Esophagus squamous epithelium (tissue), 5 donors: ENCODE measurements at regions not wholly inside any gene's neighbourhood (a gene's known extent, or its start where the extent isn't known, plus 50 kb on each side); places are given as distances from the start of the nearest gene placed in this dataset.
"Not testable (repeated sequence)": the region's sequence is repeated elsewhere in the genome, so short reads cannot be mapped to it uniquely, and the experiment has no call there.

Experiments used
- DNase-seq: peaks from one replicate; lab custom pipeline; 2025; lab: John Stamatoyannopoulos, UW
- H3K27ac ChIP-seq, 4 donors: fragments of 200-600 bp; sonication (generic); one replicate each; pipeline ENCODE4 v1.5.1; 2016 to 2019; ENCODE audit warnings: mild to moderate bottlenecking in 1 of 4
- H3K27me3 ChIP-seq, 4 donors: fragments of 200-600 bp; sonication (generic); 1 replicate in 3 of 4; 2 replicates in 1 of 4; pipeline versions ENCODE4 v1.5.1 to v1.6.0; 2017 to 2021; ENCODE audit warnings: antibody characterized with exemption in 1 of 4
- H3K36me3 ChIP-seq, 3 donors: fragments of 200-600 bp; sonication (generic); one replicate each; pipeline ENCODE4 v1.5.1; 2016 to 2019
- H3K4me1 ChIP-seq, 3 donors: fragments of 200-600 bp; sonication (generic); one replicate each; pipeline ENCODE4 v1.5.1; 2017 to 2019
- H3K4me3 ChIP-seq, 4 donors: fragments of 200-600 bp; sonication (generic); 1 replicate in 3 of 4; 2 replicates in 1 of 4; pipeline ENCODE4 v1.5.1; 2016 to 2019; ENCODE audit warnings: mild to moderate bottlenecking in 2 of 4, moderate library complexity in 1 of 4
- H3K9me3 ChIP-seq, 3 donors: fragments of 200-600 bp; sonication (generic); one replicate each; pipeline ENCODE4 v1.5.1; 2016 to 2019
- POLR2A ChIP-seq, 4 donors: fragments of 450-650 bp; IDR thresholded peaks; one replicate each; pipeline ENCODE4 v1.6.1; 2017; ENCODE audit warnings: antibody characterized with exemption in 4 of 4, mild to moderate bottlenecking in 4 of 4, moderate library complexity in 3 of 4
- WGBS, 2 donors: methylation state at CpG; one replicate each; pipeline ENCODE4 v1.1.5; 2018; 5-methylcytosine and 5-hydroxymethylcytosine counted together
- intact Hi-C: fragments of 100-400 bp; cut with DNase I; formaldehyde crosslinking; loops from one replicate; pipeline ENCODE4 v1.15.0; 2022
- TF ChIP-seq, protein P1 (sequence below), 6 experiments: fragments of 450-650 bp in 4 of 6; fragments of 200-600 bp in 2 of 6; sonication (generic) in 2 of 6; IDR thresholded peaks; one replicate each; pipeline ENCODE4 v1.5.1; 2016 to 2019; ENCODE audit warnings: antibody characterized with exemption in 6 of 6, mild to moderate bottlenecking in 4 of 6, moderate library complexity in 4 of 6
- donor health status: DM: yes; HTN: yes; CAD: no.

DNA sequence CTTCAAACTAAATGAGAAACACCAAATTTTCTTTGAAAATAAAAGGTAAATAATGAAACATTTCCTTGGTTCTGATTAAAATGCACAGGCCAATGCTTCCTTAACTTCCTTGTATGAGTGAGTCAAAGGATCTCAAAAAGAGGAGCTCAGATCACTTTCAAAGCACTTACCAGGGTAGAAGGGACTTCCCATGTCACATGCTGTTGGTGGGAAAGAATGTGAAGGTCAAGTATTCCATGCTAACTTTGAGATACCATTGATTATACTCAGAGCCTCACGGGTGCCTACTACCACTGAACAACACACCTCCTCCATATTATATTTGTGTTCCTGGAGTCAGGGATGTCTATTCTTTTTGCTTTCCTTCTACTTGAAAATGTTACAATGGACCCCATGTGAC is 233.5 kb upstream of the KIAA1217 start:
- TF ChIP-seq, protein P1, sequence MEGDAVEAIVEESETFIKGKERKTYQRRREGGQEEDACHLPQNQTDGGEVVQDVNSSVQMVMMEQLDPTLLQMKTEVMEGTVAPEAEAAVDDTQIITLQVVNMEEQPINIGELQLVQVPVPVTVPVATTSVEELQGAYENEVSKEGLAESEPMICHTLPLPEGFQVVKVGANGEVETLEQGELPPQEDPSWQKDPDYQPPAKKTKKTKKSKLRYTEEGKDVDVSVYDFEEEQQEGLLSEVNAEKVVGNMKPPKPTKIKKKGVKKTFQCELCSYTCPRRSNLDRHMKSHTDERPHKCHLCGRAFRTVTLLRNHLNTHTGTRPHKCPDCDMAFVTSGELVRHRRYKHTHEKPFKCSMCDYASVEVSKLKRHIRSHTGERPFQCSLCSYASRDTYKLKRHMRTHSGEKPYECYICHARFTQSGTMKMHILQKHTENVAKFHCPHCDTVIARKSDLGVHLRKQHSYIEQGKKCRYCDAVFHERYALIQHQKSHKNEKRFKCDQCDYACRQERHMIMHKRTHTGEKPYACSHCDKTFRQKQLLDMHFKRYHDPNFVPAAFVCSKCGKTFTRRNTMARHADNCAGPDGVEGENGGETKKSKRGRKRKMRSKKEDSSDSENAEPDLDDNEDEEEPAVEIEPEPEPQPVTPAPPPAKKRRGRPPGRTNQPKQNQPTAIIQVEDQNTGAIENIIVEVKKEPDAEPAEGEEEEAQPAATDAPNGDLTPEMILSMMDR (IDR thresholded peaks at IDR 0.05) = no peak
- no peak for TF ChIP-seq POLR2A (IDR thresholded peaks at IDR 0.05)
- H3K36me3 ChIP-seq = no peaks in the 10 kb centered on the region
- H3K4me1 ChIP-seq = no peaks in the 10 kb centered on the region
- no peak for DNase-seq
- H3K27me3 ChIP-seq = peaks cover 0 to 5% (median 0%) of the 10 kb centered on the region in 4 donors
- intact Hi-C loops = no loop called here
- no peak overlapping the region for H3K4me3 ChIP-seq
- WGBS, 2 donors = 76 to 88% methylated on average over 1 of the region's 1 CpG
- no peaks in the 10 kb centered on the region for H3K9me3 ChIP-seq
- no peak overlapping the region for H3K27ac ChIP-seq

DNA sequence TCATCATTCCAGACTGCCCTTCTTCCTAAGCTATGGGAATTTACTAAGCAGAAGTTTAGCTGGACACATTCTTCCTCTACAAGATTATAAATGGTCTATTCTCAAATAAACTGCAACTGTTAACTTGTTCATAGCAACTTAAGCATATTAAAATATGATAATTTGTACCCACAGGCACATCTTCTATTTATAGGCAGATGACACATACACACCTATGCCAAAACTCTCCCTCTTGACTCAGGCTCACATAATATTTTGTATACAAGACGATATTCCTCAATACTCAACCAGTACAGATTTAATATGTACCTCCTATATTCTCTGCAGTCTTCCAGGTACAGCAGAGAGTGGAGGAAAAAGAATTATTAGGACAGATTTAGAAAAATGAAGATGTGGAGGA is 232.7 kb upstream of the KIAA1217 start:
- Histone ChIP-seq H3K27ac (no peak overlapping the region), H3K36me3 (no peaks in the 10 kb centered on the region), H3K27me3 (peaks cover 0 to 5% (median 0%) of the 10 kb centered on the region in 4 donors), H3K4me1 (no peaks in the 10 kb centered on the region), H3K4me3 (no peak overlapping the region), H3K9me3 (no peaks in the 10 kb centered on the region)
- no peak for DNase-seq
- TF ChIP-seq POLR2A (IDR thresholded peaks at IDR 0.05) = no peak
- TF ChIP-seq, protein P1 (IDR thresholded peaks at IDR 0.05) = no peak
- WGBS, 2 donors = 13 to 23% methylated on average over 1 of the region's 1 CpG
- intact Hi-C loops = no loop called here

DNA sequence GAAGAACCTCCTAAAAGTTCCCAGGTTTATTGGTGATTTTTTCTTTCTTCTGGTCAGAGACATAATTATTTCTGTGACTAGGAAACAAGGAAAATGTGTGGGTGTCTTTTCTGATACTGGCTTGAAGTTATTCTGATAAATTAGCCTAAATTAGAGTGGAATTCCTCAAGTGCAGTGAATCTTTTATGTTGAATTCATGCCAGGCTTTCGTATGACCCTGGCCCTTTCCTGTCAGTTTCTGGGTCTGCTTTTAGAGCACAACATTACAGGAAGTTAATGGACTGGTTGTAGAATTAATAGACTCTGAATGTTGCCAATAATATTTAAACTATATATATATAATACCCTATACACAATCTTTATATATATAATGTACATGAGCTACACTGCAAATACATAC is 230.6 kb upstream of the KIAA1217 start:
- intact Hi-C loops = no loop called here
- no peak for DNase-seq
- peaks cover 0 to 5% (median 0%) of the 10 kb centered on the region in 4 donors for H3K27me3 ChIP-seq
- 43 to 52% methylated on average over 1 of the region's 1 CpG for WGBS, 2 donors
- H3K27ac ChIP-seq = no peak overlapping the region
- no peaks in the 10 kb centered on the region for H3K36me3 ChIP-seq
- H3K9me3 ChIP-seq = no peaks in the 10 kb centered on the region
- no peaks in the 10 kb centered on the region for H3K4me1 ChIP-seq
- no peak overlapping the region for H3K4me3 ChIP-seq
- TF ChIP-seq, protein P1 (IDR thresholded peaks at IDR 0.05) = no peak
- no peak for TF ChIP-seq POLR2A (IDR thresholded peaks at IDR 0.05)

DNA sequence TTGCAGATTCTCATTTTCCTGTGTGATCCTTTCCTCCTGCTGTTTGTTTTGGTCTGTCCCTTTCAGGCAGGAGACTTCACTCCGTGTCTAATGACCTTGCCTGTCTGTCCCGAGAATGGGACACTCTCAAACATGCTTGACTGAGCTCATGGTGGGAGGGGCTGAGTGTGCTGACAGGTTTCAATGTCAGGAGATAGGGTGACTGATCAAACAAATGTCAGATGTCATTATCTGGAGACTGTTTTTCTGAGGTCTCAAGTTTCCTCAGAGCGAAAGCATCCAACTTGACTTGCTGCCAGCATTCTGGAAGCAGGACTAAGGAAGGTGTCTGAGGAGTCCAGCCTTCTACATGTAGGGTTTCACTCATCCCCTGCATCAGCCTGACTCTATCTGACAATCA is 228.8 kb upstream of the KIAA1217 start:
- no peak for DNase-seq
- Histone ChIP-seq H3K27ac (no peak overlapping the region), H3K27me3 (peaks cover 0 to 5% (median 0%) of the 10 kb centered on the region in 4 donors), H3K4me3 (no peak overlapping the region), H3K9me3 (no peaks in the 10 kb centered on the region), H3K36me3 (no peaks in the 10 kb centered on the region), H3K4me1 (no peaks in the 10 kb centered on the region)
- 59 to 66% methylated on average over 3 of the region's 3 CpGs for WGBS, 2 donors
- TF ChIP-seq POLR2A (IDR thresholded peaks at IDR 0.05) = no peak
- TF ChIP-seq, protein P1 (IDR thresholded peaks at IDR 0.05) = no peak
- intact Hi-C loops = no loop called here

DNA sequence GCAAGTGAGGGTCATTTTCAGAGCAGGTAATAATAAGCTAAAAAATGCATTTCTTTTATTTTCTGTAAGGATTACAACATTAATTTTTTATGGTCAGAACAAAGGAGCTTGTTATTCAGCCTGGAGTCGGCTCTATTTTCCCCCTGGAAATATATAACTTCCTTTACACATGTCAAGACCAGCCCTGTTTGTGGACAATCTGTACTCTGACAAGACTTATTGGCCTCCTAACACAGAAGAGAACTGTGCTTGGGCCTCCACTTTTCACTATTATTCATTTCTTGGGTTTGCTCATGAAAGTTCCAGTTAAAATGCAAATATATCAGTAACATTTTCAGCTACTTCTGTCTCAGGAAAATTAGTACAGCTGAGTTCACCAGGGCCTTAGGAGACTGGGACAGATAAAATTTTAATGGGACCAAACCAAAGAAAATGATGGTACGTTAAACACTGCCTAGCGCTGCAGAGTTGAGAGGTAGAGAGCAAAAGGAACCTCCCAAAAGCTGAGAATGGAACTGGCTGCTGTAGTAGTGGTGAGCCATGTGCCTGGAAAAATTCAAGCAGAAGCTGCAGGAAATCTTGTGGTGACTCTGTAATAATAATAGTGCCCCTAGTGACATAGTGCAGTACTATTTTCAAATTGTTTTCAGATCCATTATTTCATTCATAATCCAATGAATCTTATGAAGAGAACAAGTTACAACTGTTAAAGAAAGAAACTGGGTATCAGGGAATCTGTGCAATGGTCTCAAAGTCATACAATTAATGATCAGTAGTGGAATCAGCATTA is 227.2 kb upstream of the KIAA1217 start:
- DNase-seq = no peak
- Histone ChIP-seq H3K9me3 (no peaks in the 10 kb centered on the region), H3K27ac (no peak overlapping the region), H3K27me3 (peaks cover 0 to 5% (median 0%) of the 10 kb centered on the region in 4 donors), H3K4me3 (no peak overlapping the region), H3K36me3 (no peaks in the 10 kb centered on the region), H3K4me1 (no peaks in the 10 kb centered on the region)
- no peak for TF ChIP-seq POLR2A (IDR thresholded peaks at IDR 0.05)
- TF ChIP-seq, protein P1 (IDR thresholded peaks at IDR 0.05) = no peak
- 67 to 74% methylated on average over 3 of the region's 3 CpGs for WGBS, 2 donors
- intact Hi-C loops = no loop called here

DNA sequence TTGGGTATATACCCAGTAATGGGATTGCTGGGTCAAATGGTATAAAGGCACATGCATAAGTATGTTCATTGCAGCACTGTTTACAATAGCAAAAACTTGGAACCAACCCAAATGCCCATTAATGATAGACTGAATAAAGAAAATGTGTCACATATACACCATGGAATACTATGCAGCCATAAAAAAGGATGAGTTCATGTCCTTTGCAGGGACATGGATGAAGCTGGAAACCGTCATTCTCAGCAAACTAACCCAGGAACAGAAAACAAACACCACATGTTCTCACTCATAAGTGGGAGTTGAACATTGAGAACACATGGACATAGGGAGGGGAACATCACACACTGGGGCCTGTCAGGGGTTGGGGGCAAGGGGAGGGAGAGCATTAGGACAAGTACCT is 224.5 kb upstream of the KIAA1217 start:
- DNase-seq, H3K36me3 ChIP-seq, H3K27me3 ChIP-seq, H3K4me1 ChIP-seq, H3K9me3 ChIP-seq, H3K4me3 ChIP-seq, H3K27ac ChIP-seq, intact Hi-C loops: not testable (repeated sequence)
- WGBS, 2 donors = 64 to 100% methylated on average over 1 of the region's 1 CpG
